GM13977 (cell line): ENCODE measurements at regions not wholly inside any gene's neighbourhood (a gene's known extent, or its start where the extent isn't known, plus 50 kb on each side); places are given as distances from the start of the nearest gene placed in this dataset.

Experiments used
- DNase-seq: peaks from one replicate; pipeline ENCODE4 v3.0.0; 2012; ENCODE audit warnings: low spot score
- CTCF ChIP-seq: IDR thresholded peaks from 2 replicates; pipeline ENCODE4 v1.5.1; 2012; ENCODE audit warnings: mild to moderate bottlenecking, control low read depth; ENCODE audit not compliant: insufficient read depth; ENCODE audit errors: extremely low read depth, missing control alignments
- in situ Hi-C: fragments of 300-500 bp; cut with MboI; formaldehyde crosslinking; loops from one replicate; pipeline ENCODE4 v1.12.0; 2022; ENCODE audit warnings: low sequenced_read_pairs, low pct_unique_long_range_greater_than_20kb, mixed read lengths, inconsistent platforms; ENCODE audit not compliant: unreplicated experiment

GRCh38 chr3:127407026-127407939 is 119.4 kb upstream of the PRR20G start:
- DNase-seq, result no peak
- in situ Hi-C loops, result no loop called here
- no peak for TF ChIP-seq CTCF

- peak; percentile 24 for TF ChIP-seq CTCF
- no peak for DNase-seq
- in situ Hi-C loops, result no loop called here
Measured at GRCh38 chr3:127406309-127407025, 118.6 kb upstream of the PRR20G start.

GRCh38 chr3:127405791-127406190 is 117.9 kb upstream of the PRR20G start:
- in situ Hi-C loops, result no loop called here
- no peak for DNase-seq

GRCh38 chr3:127405010-127405598 is 117.3 kb upstream of the PRR20G start:
- DNase-seq, result no peak
- no peak for TF ChIP-seq CTCF
- in situ Hi-C loops, result no loop called here

More at GRCh38 chr3:127405791-127406190, 117.9 kb upstream of the PRR20G start:
- TF ChIP-seq CTCF, result no peak

GRCh38 chr3:127404221-127405009 is 116.6 kb upstream of the PRR20G start:
- TF ChIP-seq CTCF, result no peak
- DNase-seq, result no peak
- in situ Hi-C loops, result no loop called here

- DNase-seq, result no peak
- no peak for TF ChIP-seq CTCF
- in situ Hi-C loops, result no loop called here
Measured at GRCh38 chr3:127403795-127404194, 115.9 kb upstream of the PRR20G start.
